ENCODE measurements at regions not wholly inside any gene's neighbourhood (a gene's known extent, or its start where the extent isn't known, plus 50 kb on each side); places are given as distances from the start of the nearest gene placed in this dataset.

- TF ChIP-seq, protein P1, sequence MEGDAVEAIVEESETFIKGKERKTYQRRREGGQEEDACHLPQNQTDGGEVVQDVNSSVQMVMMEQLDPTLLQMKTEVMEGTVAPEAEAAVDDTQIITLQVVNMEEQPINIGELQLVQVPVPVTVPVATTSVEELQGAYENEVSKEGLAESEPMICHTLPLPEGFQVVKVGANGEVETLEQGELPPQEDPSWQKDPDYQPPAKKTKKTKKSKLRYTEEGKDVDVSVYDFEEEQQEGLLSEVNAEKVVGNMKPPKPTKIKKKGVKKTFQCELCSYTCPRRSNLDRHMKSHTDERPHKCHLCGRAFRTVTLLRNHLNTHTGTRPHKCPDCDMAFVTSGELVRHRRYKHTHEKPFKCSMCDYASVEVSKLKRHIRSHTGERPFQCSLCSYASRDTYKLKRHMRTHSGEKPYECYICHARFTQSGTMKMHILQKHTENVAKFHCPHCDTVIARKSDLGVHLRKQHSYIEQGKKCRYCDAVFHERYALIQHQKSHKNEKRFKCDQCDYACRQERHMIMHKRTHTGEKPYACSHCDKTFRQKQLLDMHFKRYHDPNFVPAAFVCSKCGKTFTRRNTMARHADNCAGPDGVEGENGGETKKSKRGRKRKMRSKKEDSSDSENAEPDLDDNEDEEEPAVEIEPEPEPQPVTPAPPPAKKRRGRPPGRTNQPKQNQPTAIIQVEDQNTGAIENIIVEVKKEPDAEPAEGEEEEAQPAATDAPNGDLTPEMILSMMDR (IDR thresholded peaks at IDR 0.05; ENCODE audit: low read length) = no peak
- TF ChIP-seq EZH2phosphoT487 (IDR thresholded peaks at IDR 0.05; ENCODE audit: low read length) = no peak
Observed at GRCh38 chr3:99009851-99010250, 108.4 kb upstream of the DCBLD2 start.
